GM19395 (cell line): ENCODE measurements at regions not wholly inside any gene's neighbourhood (a gene's known extent, or its start where the extent isn't known, plus 50 kb on each side); places are given as distances from the start of the nearest gene placed in this dataset.
"Not testable (repeated sequence)": the region's sequence is repeated elsewhere in the genome, so short reads cannot be mapped to it uniquely, and the experiment has no call there.

Experiments used
- ATAC-seq: cut with Tn5 transposase; IDR thresholded peaks from one replicate; pipeline ENCODE4 v1.9.1; 2021; ENCODE audit warnings: mild to moderate bottlenecking, moderate library complexity; ENCODE audit not compliant: unreplicated experiment

DNA sequence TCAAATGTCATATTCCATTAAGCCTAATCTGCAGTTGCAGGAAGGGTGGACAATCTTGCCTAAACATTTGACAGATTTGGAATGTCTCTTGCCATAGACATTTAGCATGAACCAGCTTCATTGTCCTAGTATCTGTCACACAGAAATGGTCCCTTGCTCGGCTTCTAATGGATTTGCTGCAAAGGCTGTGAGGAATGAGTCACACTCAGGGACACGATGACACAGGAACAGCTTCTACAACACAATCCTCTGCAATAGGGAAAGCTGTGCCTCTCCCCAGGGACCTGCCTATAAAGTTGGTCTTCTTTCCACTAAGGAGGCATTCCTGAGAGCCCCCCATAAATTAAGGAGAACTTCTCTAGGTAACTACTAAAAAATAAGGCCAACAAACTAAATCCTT is 155.1 kb upstream of the L3MBTL4 start:
- no peak for ATAC-seq

DNA sequence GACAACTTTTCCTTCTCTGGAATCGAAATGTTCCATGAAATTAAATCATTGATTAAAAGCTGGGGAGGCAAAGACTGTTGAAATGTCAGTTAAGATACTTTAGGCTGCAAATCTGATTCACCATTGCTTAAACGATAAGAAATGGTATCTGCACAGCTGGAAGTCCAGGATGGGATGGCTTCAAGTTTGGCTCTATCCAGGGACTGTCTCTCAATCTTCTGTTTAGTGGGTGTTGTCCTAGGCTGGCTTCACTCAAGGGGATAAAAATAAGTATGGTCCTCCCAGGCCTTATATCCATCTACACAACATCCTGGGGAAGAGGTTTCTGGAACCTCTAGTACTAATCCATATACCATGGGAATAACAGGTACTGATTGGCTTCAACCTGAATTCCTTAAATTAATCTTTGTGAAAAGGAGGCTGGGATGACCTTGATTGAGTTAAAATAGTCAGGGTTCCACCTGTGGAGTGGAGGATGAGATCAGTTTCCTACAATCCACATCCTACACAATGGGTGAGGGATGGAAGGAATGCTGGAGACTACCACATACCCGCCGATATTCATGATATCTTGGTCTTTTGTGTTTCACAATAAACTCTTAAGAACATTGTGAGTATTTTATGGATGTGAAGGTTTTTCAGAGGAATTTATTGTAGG is 156.0 kb upstream of the L3MBTL4 start:
- no peak for ATAC-seq

GRCh38 chr18:6571239-6571602 is 156.5 kb upstream of the L3MBTL4 start:
- ATAC-seq, result no peak

DNA sequence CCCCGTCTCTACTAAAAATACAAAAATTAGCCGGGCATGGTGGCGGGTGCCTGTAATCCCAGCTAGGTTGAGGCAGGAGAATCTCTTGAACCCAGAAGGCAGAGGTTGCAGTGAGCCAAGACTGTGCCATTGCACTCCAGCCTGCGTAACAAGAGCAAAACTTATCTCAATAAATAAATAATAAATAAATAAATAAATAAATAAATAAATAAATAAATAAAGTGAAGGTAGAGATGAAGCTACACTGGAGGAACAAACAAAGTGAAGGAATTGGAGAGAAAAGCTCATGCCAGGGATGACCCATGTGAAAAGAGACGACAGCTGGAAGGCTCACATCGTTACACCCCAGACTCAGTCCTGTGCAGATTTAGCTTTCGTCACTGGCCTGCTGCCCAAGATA is 157.3 kb upstream of the ARHGAP28 start:
- not testable (repeated sequence) for ATAC-seq

- ATAC-seq, result no peak
These were observed 154.9 kb upstream of the ARHGAP28 start for GRCh38 chr18:6574631-6575030.

- no peak for ATAC-seq
These were observed 153.6 kb upstream of the ARHGAP28 start for GRCh38 chr18:6575908-6576307.

DNA sequence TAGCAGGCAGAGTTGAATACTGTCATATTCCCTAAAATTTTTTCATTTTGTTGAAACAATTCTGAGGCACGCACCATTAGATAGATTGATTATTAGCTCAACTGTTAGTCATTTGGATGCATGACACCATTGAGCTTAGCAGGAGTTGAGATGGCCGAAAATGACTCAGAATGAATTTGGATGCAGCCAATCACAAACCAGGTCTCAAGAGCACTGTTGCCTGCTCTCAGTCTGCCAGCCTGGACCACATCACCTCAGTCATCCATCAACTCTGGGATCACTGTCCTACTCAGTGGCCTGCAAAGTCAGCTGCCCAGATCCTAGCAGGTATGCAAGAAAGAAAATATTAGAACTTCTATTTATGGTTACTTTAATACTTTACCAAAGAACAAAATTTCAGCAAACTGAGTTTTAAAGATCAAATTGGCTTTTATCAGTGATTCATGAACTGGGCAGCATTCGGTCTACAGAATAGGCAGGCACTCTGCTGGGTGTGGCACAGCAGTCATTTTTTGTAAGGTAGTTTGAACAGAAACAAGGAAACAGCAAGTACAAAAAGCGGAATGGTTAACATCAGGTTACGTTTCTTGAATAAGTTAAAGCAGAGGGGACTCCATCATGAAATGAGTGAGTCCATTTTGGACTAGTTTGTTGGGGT is 152.7 kb upstream of the ARHGAP28 start:
- no peak for ATAC-seq

GRCh38 chr18:6578686-6579085 is 150.8 kb upstream of the ARHGAP28 start:
- no peak for ATAC-seq

GRCh38 chr18:6579486-6579885 is 150.0 kb upstream of the ARHGAP28 start:
- ATAC-seq, result no peak

DNA sequence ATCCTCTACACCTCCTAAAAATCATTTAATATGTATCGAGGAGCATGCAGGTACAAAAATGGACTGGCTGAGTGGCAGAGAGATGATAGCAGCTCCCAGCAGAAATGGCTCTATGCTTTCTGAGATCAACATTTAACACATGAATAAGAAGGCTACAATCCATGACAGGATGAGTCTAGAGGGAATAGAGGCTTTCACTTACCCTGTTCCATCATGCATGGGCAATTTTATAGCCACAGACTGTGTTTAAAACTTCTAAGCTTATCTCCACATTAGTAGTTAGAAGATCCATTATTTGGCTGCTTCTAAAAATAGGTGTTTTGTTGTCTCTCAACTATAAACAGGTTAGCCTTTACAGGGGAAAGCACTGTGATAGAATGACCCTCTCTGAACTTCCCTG is 149.1 kb upstream of the ARHGAP28 start:
- ATAC-seq, result no peak

GRCh38 chr18:6589923-6590322 is 139.6 kb upstream of the ARHGAP28 start:
- no peak for ATAC-seq

DNA sequence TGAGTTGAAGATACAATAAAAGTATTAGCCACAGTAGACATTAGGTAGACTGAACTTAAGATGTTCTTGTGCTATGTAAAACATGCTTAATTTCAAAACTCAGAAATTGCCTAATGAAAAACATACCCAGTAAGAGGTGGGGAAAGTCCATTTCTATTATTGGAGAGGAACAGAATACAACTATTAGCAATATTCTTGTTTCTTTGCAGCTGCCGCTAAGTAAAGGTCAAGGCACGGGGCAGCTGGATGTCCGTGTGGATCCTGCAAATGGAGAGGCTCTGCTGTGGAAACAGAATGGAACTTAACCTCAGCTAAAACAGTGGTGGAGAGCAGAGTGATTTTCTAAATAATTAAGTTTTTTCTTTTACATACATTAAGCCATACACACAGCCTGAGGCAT is 139.2 kb upstream of the ARHGAP28 start:
- no peak for ATAC-seq

DNA sequence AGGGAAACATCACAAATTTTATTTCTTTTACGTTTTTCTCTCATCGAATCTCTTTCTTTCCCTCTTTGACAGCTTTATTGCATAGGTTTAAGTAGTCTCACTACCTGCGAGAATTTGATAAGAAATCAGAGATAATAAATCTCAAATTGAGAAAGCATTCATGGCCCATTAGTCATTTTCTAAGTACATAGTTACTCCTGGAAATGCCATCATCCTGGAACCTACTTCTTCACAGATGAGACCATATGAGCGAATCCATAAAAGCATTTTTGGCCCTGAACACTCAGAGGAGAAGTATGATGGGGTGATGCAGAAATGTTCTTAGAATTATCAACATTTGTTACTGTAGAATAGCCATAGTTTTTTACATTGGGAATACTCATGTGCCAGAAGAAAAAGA is 138.0 kb upstream of the ARHGAP28 start:
- ATAC-seq, result no peak

DNA sequence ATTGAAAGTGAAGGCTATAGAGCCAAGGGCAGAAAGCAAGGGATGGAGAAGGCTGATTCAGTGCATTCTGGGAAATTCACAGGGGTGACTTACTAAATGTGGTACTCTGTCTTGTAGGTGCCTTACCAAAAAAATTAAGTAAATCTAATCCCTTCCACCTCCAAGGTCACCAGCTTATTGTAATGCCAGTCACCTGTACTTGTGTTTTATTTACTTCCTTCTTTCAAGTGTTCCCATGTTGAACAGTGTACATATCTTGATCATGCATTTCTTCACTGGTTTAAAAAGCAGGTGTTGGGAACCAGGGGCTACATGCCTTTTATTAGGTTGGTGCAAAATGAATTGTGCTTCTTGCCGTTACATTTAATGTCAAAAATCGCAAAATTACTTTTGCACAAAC is 137.0 kb upstream of the ARHGAP28 start:
- no peak for ATAC-seq

DNA sequence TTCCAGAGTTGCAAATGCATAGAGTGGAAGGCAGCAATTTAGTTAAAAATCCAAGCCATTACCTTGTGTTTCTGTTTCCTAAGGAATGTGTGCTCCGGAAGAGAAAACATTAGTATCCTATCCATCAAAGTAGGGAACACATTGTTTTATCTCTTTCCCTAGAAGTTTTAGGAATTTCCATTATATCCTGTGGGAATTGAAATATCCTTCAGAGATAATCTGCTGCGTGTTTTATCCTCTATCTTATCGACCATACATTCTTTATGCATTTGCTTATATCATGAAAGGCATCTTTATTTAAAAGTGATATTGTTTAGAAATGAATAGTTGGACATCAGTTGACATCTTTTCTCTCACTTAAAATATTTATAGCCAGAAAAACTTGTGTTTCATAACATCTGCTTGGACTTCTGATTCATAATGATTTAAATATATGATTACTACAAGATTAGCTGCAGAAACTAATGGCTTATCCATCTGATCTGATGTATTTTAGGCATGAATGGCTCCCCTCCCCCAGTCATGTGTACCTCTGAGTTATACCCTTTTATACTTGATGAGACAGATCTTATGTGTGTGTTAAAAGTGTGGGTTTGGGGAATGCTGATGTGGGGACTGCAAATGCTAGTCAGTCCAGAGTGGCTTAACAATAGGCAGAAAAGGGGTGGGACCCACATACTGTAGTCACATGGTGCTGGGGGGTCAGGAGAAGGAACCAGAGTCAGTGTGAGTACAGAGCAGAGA is 136.2 kb upstream of the ARHGAP28 start:
- ATAC-seq, result no peak

- no peak for ATAC-seq
These were observed 133.8 kb upstream of the ARHGAP28 start for GRCh38 chr18:6595666-6596065.

- no peak for ATAC-seq
These were observed 130.9 kb upstream of the ARHGAP28 start for GRCh38 chr18:6598657-6599056.

GRCh38 chr18:6600667-6601167 is 128.8 kb upstream of the ARHGAP28 start:
- no peak for ATAC-seq

GRCh38 chr18:6601241-6601640 is 128.3 kb upstream of the ARHGAP28 start:
- ATAC-seq, result no peak

DNA sequence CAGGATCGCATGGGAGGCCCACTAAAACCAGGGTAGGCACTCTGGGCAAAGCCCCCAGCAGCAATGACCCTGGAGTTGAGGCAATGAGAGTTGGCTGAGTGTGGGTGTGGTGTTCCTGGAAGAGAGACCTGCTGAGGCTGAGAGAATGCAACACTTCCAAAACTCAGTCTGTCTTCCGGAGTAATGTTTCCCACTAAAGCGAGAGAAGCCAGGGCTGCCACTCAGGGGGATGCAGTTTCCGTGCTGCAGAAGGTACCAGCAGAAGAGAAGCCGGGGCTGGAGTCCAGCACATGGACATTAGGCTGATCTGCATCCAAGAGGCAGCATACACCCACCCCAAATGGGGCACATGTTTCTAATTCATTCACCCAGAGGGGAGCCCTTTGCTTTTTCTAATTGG is 127.2 kb upstream of the ARHGAP28 start:
- no peak for ATAC-seq

- ATAC-seq, result no peak
These were observed 125.0 kb upstream of the ARHGAP28 start for GRCh38 chr18:6604573-6604941.
